Fibroblast of the aortic adventitia (primary cell): ENCODE measurements at regions not wholly inside any gene's neighbourhood (a gene's known extent, or its start where the extent isn't known, plus 50 kb on each side); places are given as distances from the start of the nearest gene placed in this dataset. TPM values are rescaled to one million over a fixed set of nuclear protein-coding genes. Genes with fewer than 3 reads are reported as not detected.
A peak's percentile ranks its signal among the peaks of the same experiment; 100 is the strongest.

Experiments
- DNase-seq: peaks from one replicate; pipeline ENCODE4 v3.0.0-alpha.2; 2010; ENCODE audit warnings: low read depth
- H3K4me3 ChIP-seq: 2 replicates; pipeline ENCODE4 v1.5.1; 2011; ENCODE audit warnings: low read depth, mild to moderate bottlenecking, control low read depth, low read length, moderate library complexity
- CTCF ChIP-seq: IDR thresholded peaks from 2 replicates; pipeline ENCODE4 v1.5.1; 2011; ENCODE audit warnings: mild to moderate bottlenecking, low read length, control low read depth, inconsistent platforms; ENCODE audit not compliant: insufficient read depth
- small RNA-seq: library from RNA; depleted of rRNA; stranded (forward); fragments of <200 nt; gene quantifications from one replicate; pipeline ENCODE3, GENCODE V24; 2012

DNA sequence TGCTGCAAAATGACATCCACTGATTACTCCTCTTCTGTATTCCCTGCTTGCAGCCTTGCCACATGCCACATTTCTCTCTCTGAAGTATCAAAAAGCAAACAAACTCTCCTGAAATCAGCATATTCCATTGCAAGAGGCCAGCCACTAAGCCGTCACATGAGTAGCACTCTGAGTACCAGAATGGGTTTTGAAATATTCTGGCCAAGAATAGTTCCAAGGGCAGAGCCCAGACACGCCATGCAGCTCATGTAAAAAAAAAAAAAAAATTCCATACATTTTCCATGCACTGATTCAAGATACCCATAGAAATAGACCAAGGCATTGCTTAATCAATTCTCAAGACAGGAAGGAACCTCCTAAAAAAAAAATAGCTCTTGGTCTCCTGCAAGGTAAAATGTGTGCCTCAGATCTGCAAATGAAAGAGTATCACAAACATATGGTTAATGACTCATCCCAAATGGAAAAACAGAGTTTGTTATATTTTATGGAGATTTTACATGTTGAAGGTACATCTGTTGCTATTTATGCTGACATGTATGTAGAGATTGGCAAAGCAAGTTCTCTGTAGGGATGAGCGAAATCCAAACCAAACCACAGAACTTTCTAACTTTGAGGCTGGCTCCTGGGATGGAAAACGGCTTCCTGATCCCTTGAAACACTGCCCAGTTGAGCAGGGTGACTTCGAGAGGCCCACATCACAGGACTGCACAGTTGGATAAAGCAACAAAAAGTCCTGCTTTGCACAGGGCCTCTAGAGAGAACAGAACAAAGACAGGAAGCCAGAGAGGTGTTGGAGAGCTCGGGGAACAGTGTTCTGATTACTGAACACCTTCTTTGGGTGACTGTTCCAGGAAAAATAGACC is 346.2 kb downstream of the ZNF521 start:
- DNase-seq, result peak; percentile 42
- no peak for TF ChIP-seq CTCF

GRCh38 chr18:25010623-25011374 is 341.2 kb downstream of the ZNF521 start:
- no peak overlapping the region for H3K4me3 ChIP-seq
- TF ChIP-seq CTCF, result no peak
- peak; percentile 17 for DNase-seq

More for the DNA sequence above, 346.2 kb downstream of the ZNF521 start:
- H3K4me3 ChIP-seq, result no peak overlapping the region

Small RNAs in the stretch of these regions (small RNA-seq; reads per million reads assigned to genes)
- gene PPIAP57, result not detected
